NB4 (cell line): ENCODE measurements at regions not wholly inside any gene's neighbourhood (a gene's known extent, or its start where the extent isn't known, plus 50 kb on each side); places are given as distances from the start of the nearest gene placed in this dataset.

Experiments
- DNase-seq: peaks from one replicate; pipeline ENCODE4 v3.0.0; 2010; ENCODE audit warnings: low read depth
- H3K4me3 ChIP-seq: one replicate; pipeline ENCODE4 v1.5.1; 2011; ENCODE audit warnings: mild to moderate bottlenecking, low read depth, low read length, moderate library complexity
- CTCF ChIP-seq: IDR thresholded peaks from one replicate; pipeline ENCODE4 v1.5.1; 2012; ENCODE audit warnings: low read depth, low read length
- MAX ChIP-seq: IDR thresholded peaks from 2 replicates; pipeline ENCODE4 v1.6.1; 2011; ENCODE audit warnings: low read depth, low read length
- MYC ChIP-seq: IDR thresholded peaks from 2 replicates; pipeline ENCODE4 v1.6.1; 2011; ENCODE audit warnings: low read depth, low read length
- POLR2A ChIP-seq: IDR thresholded peaks from 2 replicates; pipeline ENCODE4 v1.6.1; 2011; ENCODE audit warnings: mild to moderate bottlenecking; ENCODE audit not compliant: insufficient read length; ENCODE audit errors: extremely low read depth

- H3K4me3 ChIP-seq, result no peak overlapping the region
- TF ChIP-seq POLR2A, result no peak
- DNase-seq, result no peak
Observed at GRCh38 chr11:130765406-130765805, 150.9 kb downstream of the SNX19 start.

GRCh38 chr11:130765951-130766649, 150.2 kb downstream of the SNX19 start:
- no peak overlapping the region for H3K4me3 ChIP-seq
- TF ChIP-seq MYC (no peak), CTCF (no peak), MAX (no peak), POLR2A (no peak)
- no peak for DNase-seq

GRCh38 chr11:130766650-130767565, 149.4 kb downstream of the SNX19 start:
- no peak for DNase-seq
- no peak overlapping the region for H3K4me3 ChIP-seq
- TF ChIP-seq MYC (no peak), MAX (no peak), POLR2A (no peak), CTCF (no peak)

GRCh38 chr11:130769782-130770535, 146.3 kb downstream of the SNX19 start:
- DNase-seq, result no peak
- H3K4me3 ChIP-seq, result no peak overlapping the region
- TF ChIP-seq MAX (no peak), MYC (no peak), POLR2A (no peak), CTCF (no peak)

GRCh38 chr11:130771708-130772107, 144.6 kb downstream of the SNX19 start:
- DNase-seq, result no peak
- H3K4me3 ChIP-seq, result no peak overlapping the region
- TF ChIP-seq MAX (no peak), MYC (no peak), CTCF (no peak), POLR2A (no peak)
